AG10803 (cell line): ENCODE measurements at regions not wholly inside any gene's neighbourhood (a gene's known extent, or its start where the extent isn't known, plus 50 kb on each side); places are given as distances from the start of the nearest gene placed in this dataset.

Experiments
- DNase-seq: peaks from one replicate; pipeline ENCODE4 v3.0.0; 2010; ENCODE audit warnings: low read depth
- H3K4me3 ChIP-seq: 2 replicates; pipeline ENCODE4 v1.5.1; 2011; ENCODE audit warnings: mild to moderate bottlenecking, low read length, control low read depth
- TF ChIP-seq, protein P1 (sequence below): conservative IDR thresholded peaks from 2 replicates; pipeline ENCODE4 v1.5.1; 2011; ENCODE audit warnings: mild to moderate bottlenecking, low read length, control low read depth, inconsistent platforms

DNA sequence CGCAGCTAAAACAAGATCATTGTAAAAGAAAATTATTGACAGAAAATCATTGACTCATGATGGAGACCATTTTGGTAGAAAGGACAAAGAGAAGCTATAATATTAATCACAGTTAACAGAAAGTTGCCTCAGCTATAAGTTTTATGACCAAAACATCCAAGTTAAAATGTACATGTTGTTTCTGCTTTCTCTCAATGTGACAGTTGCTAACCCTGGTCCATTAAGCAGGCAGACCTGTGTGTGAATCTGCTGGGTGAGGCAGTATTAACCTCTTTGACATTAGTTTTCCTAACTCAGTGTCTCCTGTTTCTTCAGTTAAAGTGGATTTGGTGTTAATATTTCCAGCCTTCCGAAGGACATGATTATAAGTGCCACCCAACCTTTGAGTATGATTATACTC, 94.8 kb upstream of the DCLK2 start:
- TF ChIP-seq, protein P1, sequence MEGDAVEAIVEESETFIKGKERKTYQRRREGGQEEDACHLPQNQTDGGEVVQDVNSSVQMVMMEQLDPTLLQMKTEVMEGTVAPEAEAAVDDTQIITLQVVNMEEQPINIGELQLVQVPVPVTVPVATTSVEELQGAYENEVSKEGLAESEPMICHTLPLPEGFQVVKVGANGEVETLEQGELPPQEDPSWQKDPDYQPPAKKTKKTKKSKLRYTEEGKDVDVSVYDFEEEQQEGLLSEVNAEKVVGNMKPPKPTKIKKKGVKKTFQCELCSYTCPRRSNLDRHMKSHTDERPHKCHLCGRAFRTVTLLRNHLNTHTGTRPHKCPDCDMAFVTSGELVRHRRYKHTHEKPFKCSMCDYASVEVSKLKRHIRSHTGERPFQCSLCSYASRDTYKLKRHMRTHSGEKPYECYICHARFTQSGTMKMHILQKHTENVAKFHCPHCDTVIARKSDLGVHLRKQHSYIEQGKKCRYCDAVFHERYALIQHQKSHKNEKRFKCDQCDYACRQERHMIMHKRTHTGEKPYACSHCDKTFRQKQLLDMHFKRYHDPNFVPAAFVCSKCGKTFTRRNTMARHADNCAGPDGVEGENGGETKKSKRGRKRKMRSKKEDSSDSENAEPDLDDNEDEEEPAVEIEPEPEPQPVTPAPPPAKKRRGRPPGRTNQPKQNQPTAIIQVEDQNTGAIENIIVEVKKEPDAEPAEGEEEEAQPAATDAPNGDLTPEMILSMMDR = no peak
- no peak for DNase-seq
- no peak overlapping the region for H3K4me3 ChIP-seq

DNA sequence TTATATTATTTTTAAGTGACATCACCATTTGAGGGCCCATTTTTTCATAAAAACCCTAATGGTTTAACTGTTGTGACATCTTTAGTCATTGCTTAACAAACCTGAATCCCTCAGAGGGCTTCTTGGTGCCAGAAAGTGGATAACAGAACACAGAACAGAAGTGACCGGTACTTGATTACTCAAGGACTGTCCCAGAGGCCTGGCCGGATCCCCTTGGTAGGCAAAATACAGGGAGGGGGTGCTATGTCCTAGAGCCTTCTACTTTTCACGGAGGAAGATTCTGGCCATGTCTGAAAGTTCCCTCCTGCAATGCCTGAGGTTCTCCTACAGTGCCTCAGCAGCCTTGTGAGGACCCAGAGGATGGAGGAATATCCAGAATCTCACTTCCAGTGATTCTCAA, 94.3 kb upstream of the DCLK2 start:
- TF ChIP-seq, protein P1 = no peak
- DNase-seq = no peak
- H3K4me3 ChIP-seq = no peak overlapping the region

DNA sequence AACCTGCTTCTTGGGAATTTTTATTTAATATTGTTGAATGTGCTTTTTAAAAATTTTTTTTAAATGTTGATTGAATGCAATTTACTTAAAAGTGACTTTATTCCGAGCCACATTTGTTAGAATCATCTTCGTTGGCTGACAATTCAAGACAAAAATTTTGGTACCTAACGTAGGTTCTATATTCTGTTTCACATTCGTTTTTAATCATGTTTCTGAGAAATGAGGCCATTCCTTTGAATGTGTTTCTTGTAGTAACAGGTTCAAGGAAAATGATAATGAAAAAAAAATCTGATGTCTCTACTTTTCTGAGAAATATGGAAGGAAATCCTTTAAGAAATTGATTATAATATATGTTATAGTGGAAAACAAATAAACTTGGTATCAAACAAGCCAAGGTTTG, 92.3 kb upstream of the DCLK2 start:
- H3K4me3 ChIP-seq = no peak overlapping the region
- TF ChIP-seq, protein P1 = no peak
- no peak for DNase-seq

DNA sequence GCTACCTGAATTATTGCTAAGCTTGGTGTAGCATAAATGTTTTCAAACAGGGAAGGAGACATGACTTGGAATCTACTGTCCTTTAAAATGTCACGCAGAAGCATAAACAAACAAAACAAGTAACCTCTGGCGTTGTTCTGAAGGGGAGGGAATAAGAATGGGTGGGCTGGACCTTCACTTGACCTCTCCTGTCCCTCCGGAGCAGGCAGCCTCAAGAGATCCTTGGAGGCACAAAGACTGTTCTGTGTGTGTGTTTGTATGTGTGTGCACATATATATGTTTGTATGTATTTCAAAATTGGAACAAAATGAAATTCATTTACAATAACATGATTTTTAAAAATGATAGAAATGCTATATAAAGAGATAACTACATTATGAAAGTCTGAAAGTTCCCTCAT, 91.3 kb upstream of the DCLK2 start:
- no peak for DNase-seq
- H3K4me3 ChIP-seq = no peak overlapping the region
- TF ChIP-seq, protein P1 = no peak

DNA sequence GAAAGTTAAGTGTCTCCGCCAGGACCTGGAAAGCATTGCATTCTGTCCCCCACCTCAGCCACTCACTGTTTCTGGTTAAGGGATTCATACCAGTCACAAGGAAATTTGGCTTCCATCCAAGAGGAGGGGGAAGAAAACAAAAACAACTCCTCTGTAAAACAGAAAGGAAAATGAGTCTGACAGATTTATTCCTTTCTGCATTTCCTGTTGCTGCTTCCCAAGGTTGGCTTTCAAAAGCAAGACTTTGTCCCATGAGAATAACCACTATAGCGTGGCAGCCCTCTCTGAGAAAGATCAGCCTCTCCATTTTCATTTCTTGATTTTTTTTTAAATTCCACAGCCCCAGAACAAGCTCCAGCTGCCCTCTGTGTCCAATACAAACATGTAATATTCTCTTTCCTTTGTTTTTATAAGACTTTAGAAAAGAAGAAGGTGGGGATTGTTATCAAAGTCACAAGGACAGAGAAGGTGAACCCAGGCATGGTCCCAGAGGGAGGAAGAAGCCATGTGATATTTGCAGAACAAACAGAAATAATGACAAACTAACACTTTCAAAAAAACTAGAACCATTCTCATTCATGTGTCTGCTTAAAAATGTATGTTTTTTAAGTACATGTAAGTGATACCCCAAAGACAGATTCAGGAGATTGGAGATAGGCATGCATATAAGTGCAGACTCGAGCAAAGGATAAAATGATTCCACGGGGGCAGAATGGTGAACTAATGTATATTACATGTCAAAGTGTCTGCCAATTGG, 90.7 kb upstream of the DCLK2 start:
- TF ChIP-seq, protein P1 = no peak
- peak; percentile 54 for DNase-seq
- H3K4me3 ChIP-seq = no peak overlapping the region

DNA sequence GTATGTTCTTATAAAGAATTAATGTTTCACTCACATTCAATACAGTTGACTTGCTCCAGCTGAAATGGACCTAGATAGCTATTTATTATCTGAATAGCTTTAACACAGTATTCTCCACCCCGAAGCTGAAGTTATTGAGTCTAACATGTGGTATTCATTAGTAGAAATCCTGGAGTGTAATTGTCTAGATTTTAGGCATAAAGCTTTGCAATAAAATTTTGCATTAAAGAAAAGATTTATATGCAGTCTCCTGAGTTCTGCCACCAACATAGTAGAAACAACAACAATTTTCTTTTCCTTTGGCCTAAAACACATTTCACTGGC, 90.2 kb upstream of the DCLK2 start:
- no peak for DNase-seq
- H3K4me3 ChIP-seq = no peak overlapping the region
- TF ChIP-seq, protein P1 = no peak

DNA sequence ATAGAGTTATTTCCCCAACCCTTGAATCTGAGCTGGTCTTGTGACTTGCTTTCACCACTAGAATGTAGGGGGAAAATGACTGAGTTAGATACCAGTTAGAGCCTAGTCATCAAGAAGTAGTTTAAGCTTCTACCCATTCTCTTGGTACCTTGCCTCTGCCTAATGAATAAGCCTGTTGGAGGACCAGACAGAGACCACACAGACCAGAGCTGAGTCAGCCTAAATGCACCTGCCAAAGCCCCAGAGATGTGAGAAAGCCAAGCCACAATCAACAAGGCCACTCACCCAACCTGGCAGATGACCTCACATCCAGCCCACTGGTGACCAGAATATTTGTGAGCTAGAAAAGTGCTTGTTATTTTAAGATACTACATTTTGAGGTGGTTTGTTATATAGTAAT, 85.2 kb upstream of the DCLK2 start:
- TF ChIP-seq, protein P1 = no peak
- H3K4me3 ChIP-seq = no peak overlapping the region
- DNase-seq = no peak
